GM12875 (cell line): ENCODE measurements at regions not wholly inside any gene's neighbourhood (a gene's known extent, or its start where the extent isn't known, plus 50 kb on each side); places are given as distances from the start of the nearest gene placed in this dataset.

Source experiments
- H3K4me3 ChIP-seq: one replicate; pipeline ENCODE4 v1.5.1; 2011; ENCODE audit warnings: low read depth, low read length, control low read depth
- TF ChIP-seq, protein P1 (sequence below): IDR thresholded peaks from 2 replicates; pipeline ENCODE4 v1.5.1; 2011; ENCODE audit warnings: low read depth, mild to moderate bottlenecking, control low read depth, inconsistent platforms, low read length, moderate library complexity, borderline replicate concordance; ENCODE audit not compliant: insufficient read depth

DNA sequence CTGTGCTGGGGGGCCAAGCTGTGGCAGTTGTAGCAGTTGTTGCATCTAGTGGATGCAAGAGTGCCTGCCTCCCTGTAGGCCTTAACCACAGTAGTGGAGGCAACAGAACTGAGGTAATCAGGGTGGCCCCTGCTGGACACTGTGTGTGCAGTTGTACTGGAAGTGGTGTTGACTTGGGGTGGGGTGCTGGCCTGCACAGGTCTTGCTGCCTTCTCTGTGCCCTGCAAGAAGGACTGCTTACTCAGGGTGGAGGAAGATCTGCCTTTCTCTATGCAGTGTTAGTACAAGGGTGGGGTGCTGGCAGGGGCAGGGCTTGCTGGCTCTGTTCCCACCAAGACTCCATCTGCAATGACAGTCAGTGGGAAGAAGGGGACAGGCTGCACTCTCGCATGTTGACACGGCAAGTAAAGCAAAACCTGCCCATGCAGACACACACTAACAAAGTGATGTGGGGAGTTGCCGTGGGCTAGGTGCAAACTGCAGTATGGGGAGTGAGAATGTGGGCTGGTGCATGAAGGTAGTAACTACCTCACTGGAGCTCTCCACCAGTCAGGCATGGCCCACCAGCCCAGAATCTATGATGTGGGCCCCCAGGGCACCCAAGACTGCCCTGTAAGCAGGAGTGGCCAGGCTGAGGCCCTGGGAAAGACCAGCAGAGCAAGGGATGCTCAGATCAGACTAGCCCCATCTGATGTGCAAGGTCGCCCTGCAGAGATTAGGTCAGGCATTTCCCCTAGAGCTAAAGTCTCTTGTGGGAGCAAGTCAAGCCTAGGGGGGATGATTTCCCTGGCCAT lies 594.9 kb downstream of the TECRL start:
- TF ChIP-seq, protein P1, sequence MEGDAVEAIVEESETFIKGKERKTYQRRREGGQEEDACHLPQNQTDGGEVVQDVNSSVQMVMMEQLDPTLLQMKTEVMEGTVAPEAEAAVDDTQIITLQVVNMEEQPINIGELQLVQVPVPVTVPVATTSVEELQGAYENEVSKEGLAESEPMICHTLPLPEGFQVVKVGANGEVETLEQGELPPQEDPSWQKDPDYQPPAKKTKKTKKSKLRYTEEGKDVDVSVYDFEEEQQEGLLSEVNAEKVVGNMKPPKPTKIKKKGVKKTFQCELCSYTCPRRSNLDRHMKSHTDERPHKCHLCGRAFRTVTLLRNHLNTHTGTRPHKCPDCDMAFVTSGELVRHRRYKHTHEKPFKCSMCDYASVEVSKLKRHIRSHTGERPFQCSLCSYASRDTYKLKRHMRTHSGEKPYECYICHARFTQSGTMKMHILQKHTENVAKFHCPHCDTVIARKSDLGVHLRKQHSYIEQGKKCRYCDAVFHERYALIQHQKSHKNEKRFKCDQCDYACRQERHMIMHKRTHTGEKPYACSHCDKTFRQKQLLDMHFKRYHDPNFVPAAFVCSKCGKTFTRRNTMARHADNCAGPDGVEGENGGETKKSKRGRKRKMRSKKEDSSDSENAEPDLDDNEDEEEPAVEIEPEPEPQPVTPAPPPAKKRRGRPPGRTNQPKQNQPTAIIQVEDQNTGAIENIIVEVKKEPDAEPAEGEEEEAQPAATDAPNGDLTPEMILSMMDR: no peak
- H3K4me3 ChIP-seq: no peak overlapping the region

DNA sequence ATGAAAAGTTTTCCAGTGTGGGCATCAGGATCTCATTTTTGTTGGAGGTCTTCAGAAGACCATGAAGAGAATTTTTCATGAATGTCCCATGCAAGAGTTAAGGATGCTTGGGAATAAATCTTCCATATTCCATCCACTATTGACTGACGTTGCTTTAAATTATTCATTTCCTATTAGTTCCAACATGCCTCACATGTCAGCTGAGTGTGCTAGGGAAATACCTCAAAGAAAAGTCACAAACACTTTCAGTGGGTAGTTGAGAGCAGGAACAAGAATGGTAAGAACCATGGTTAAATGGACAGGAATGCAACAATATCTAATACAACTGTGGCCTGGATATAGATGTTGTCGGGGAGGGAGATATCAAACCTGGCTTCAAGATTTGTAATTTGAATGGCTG lies 610.1 kb downstream of the TECRL start:
- TF ChIP-seq, protein P1: no peak
- H3K4me3 ChIP-seq: no peak overlapping the region

DNA sequence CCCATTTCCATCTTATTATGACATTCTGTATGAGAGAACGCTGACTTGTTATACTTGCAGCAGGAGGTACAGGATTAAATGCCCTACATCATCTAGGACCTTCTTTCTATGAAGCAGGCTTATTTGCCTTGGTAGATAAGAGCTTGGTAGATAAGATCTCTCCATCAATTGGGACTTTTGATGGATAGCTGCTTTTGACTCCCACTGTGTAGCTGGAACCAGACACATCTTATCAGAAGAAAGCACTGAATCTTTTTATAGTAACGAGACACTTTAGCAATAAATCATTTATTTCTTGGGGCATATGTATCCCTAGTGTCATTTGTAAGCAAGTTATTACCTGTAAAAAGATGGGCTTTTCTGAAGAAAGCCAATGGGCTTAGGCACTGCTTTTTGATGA lies 613.9 kb downstream of the TECRL start:
- TF ChIP-seq, protein P1: no peak
- H3K4me3 ChIP-seq: no peak overlapping the region

DNA sequence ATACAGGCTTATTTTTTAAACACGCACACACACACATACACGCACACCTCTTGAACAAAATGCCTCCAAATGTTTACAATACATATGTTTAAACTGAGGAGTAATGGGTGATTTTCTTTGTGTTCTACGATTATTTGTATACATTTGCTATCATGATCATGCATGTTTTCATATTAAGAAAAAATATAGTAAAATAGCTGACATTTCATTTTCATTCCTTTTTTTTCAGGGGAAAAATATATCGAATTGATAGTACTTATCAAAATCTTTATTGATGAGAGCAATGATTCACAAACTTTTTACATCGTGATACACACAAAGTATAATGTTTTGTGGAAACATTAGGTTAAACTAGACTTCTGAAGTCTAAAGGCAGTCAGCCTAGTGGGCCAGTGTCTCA lies 618.9 kb downstream of the TECRL start:
- no peak overlapping the region for H3K4me3 ChIP-seq
- TF ChIP-seq, protein P1: no peak

DNA sequence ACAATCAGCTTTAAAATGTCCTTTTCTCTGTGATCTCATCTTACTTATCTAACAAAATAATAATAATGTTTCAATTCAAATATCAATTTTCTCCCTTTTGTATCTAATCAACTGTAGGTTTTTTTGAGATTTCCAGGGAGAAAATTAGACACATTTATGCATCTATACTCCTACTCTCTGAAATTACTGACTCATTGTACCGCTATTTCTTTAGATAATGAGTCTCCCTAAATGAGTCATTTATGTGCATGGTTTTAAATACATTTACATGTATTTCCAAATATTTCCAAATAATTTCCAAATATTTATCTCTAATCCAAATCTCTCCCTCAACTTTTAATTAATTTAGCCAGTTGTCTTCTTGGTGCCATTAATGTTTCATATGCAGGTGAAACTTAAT lies 621.0 kb downstream of the TECRL start:
- TF ChIP-seq, protein P1: no peak
- H3K4me3 ChIP-seq: no peak overlapping the region

DNA sequence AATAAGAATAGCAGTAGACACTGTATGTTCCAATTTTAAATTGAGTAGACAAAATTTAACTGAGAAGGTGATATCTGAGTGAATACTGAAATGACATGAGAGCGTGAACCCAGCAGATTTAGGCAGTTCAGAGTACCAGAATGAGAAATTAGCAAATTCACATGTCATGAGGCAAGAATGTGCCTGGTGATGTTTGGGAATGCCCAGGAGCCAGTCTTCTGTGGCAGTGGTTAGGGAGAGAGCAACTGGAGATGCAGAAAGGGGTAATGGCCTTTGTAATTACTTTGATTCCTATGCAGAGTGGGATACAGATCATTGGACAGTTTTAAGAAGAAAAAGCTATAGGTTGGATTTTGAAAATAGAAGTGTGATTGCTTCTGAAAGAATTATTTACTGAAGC lies 621.9 kb downstream of the TECRL start:
- TF ChIP-seq, protein P1: no peak
- H3K4me3 ChIP-seq: no peak overlapping the region

DNA sequence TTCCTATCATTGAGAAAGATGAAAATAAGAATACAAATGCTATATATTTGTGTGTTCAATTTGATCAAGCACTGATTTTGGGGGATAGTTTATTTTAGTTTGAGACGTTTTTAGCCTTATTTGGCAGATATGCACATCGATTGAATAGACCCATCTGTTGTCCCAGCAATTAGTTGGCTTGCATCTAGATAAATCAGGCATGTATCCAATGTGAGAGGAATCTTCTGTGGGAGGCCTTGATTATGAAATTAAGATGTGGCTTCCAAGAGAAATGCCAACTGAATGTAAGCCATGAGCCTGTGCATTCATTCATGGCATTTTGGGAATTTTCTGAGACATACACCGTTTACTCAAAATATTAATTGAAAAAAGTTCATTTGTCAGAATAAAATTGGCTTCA lies 623.1 kb downstream of the TECRL start:
- TF ChIP-seq, protein P1: no peak
- H3K4me3 ChIP-seq: no peak overlapping the region
